ENCODE measurements at regions not wholly inside any gene's neighbourhood (a gene's known extent, or its start where the extent isn't known, plus 50 kb on each side); places are given as distances from the start of the nearest gene placed in this dataset.

GRCh38 chr4:157674699-157675098 is 454.2 kb downstream of the GRIA2 start:
- Histone ChIP-seq H3K9me3 (peaks cover 0 to 14% (median 0%) of the 10 kb centered on the region in 11 donors), H3K4me1 (no peaks in the 10 kb centered on the region), H3K27ac (no peak overlapping the region), H3K27me3 (no peaks in the 10 kb centered on the region), H3K36me3 (no peaks in the 10 kb centered on the region), H3K4me3 (no peak overlapping the region)
- no peak for TF ChIP-seq CTCF (IDR thresholded peaks at IDR 0.05)
- DNase-seq: no peak
- WGBS, 2 donors: 72 to 73% methylated on average over 6 of the region's 6 CpGs
- peak in 2 of 8 donors; percentile 55 to 57 for ATAC-seq
- intact Hi-C loops (cut with DNase I): no loop called here

- no peak overlapping the region for H3K4me3 ChIP-seq
- no peaks in the 10 kb centered on the region for H3K4me1 ChIP-seq
- TF ChIP-seq CTCF (IDR thresholded peaks at IDR 0.05): no peak
- no peaks in the 10 kb centered on the region for H3K36me3 ChIP-seq
- no peaks in the 10 kb centered on the region for H3K9me3 ChIP-seq
- intact Hi-C loops (cut with DNase I): no loop called here
- ATAC-seq (no peak), DNase-seq (no peak)
- H3K27ac ChIP-seq: no peak overlapping the region
- H3K27me3 ChIP-seq: no peaks in the 10 kb centered on the region
Observed at GRCh38 chr4:157667836-157668235, 447.3 kb downstream of the GRIA2 start.

GRCh38 chr4:157664726-157665125 is 444.2 kb downstream of the GRIA2 start:
- no peak overlapping the region for H3K27ac ChIP-seq
- no peak overlapping the region for H3K4me3 ChIP-seq
- H3K4me1 ChIP-seq: no peaks in the 10 kb centered on the region
- H3K36me3 ChIP-seq: no peaks in the 10 kb centered on the region
- TF ChIP-seq CTCF (IDR thresholded peaks at IDR 0.05): no peak
- ATAC-seq (no peak), DNase-seq (no peak)
- intact Hi-C loops (cut with DNase I): no loop called here
- no peaks in the 10 kb centered on the region for H3K27me3 ChIP-seq
- no peaks in the 10 kb centered on the region for H3K9me3 ChIP-seq
- WGBS, 2 donors: 54 to 61% methylated on average over 3 of the region's 3 CpGs

- WGBS, 2 donors: 77 to 81% methylated on average over 6 of the region's 6 CpGs
- H3K9me3 ChIP-seq: peaks cover 0 to 4% (median 0%) of the 10 kb centered on the region in 11 donors
- no peak for ATAC-seq
Observed at GRCh38 chr4:157655096-157655809, 434.7 kb downstream of the GRIA2 start.

More at GRCh38 chr4:157655096-157655809, 434.7 kb downstream of the GRIA2 start:
- no peak for DNase-seq
- H3K4me1 ChIP-seq: no peaks in the 10 kb centered on the region
- no peak for TF ChIP-seq CTCF (IDR thresholded peaks at IDR 0.05)
- intact Hi-C loops (cut with DNase I): no loop called here
- no peaks in the 10 kb centered on the region for H3K36me3 ChIP-seq
- no peaks in the 10 kb centered on the region for H3K27me3 ChIP-seq
- no peak overlapping the region for H3K4me3 ChIP-seq
- H3K27ac ChIP-seq: no peak overlapping the region
